ENCODE measurements at regions not wholly inside any gene's neighbourhood (a gene's known extent, or its start where the extent isn't known, plus 50 kb on each side); places are given as distances from the start of the nearest gene placed in this dataset.
"Not testable (repeated sequence)": the region's sequence is repeated elsewhere in the genome, so short reads cannot be mapped to it uniquely, and the experiment has no call there.

- not testable (repeated sequence) for DNase-seq
Measured at GRCh38 chr18:14321217-14321616, 189.0 kb upstream of the ZNF519 start.

DNA sequence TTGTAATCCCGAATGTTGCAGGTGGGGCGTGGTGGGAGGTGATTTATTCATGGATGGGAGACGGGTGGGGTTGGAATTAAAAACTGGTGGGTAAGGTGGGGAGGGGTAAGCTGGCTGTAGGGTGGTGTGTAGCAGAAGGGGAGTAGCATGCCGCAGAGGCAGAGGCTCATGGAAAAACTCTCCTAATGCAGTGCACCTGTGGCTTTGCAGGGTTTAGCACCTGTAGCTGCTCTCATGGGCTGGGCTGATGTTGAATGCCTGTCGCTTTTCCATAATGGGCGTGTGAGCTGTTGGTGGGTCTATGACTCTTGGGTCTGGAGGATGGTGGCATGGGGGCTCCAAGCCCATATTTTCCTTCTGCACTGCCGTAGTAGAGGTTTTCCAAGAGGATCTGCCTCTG, 169.0 kb upstream of the ZNF519 start:
- DNase-seq, result not testable (repeated sequence)

- DNase-seq, result not testable (repeated sequence)
Measured at GRCh38 chr18:14295081-14295480, 162.8 kb upstream of the ZNF519 start.

GRCh38 chr18:14285053-14285452, 152.8 kb upstream of the ZNF519 start:
- DNase-seq, result no peak

DNA sequence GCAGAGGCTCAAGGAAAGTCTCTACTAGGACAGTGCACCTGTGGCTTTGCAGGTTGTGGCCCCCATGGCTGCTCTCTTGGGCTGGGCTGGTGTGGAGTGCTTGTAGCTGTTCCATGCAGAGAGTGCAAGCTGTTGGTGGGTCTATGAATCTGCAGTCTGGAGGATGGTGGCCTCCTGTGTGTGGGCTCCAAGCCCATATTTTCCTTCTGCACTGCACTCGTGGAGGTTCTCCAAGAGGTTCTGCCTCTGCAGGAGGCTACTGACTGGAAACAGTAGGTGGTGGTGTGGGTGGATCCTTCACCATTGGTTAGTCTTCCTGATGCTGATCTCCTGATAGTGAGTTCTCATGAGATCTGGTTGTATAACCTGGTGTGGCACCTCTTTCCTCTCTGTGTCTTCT, 143.2 kb upstream of the ZNF519 start:
- DNase-seq, result not testable (repeated sequence)

- not testable (repeated sequence) for DNase-seq
Measured at GRCh38 chr18:14265637-14266410, 133.6 kb upstream of the ZNF519 start.

- DNase-seq, result not testable (repeated sequence)
Measured at GRCh38 chr18:14262786-14263185, 130.6 kb upstream of the ZNF519 start.

- not testable (repeated sequence) for DNase-seq
Measured at GRCh38 chr18:14250084-14250677, 117.9 kb upstream of the ZNF519 start.

GRCh38 chr18:14239224-14239623, 107.0 kb upstream of the ZNF519 start:
- DNase-seq, result not testable (repeated sequence)

DNA sequence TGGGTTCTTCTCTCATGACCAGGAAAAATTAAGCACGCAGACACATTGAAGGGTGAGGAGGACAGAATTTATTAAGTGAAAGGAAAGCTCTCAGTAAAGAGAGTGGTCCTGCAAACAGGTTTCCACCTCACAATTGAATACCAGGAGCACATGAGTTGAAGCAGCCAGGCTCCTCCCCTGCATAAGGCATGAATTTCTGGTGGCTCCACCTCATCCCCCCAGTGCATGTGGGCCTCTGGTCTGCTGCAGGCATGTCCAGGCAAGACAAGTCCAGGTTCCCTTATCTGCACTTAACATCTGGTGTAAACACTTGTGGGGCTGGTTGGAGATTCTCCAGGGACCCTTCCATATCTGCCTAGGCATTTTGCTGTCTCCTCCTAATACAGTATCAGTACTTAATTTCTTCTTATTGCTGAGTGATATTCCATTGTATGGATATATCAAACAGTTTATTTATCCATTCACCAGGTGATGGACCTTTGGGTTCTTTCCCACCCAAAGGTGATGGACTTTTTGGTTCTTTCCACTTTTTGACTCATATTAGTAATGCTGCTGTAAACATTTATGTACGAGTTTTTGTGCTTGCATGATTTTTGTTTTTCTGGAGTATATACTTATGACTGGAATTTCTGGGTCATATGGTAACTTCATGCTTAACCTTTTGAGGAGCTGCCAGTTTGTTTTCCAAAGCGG, 104.3 kb upstream of the ZNF519 start:
- DNase-seq, result not testable (repeated sequence)

- DNase-seq, result not testable (repeated sequence)
Measured at GRCh38 chr18:14225286-14225679, 93.0 kb upstream of the ZNF519 start.

DNA sequence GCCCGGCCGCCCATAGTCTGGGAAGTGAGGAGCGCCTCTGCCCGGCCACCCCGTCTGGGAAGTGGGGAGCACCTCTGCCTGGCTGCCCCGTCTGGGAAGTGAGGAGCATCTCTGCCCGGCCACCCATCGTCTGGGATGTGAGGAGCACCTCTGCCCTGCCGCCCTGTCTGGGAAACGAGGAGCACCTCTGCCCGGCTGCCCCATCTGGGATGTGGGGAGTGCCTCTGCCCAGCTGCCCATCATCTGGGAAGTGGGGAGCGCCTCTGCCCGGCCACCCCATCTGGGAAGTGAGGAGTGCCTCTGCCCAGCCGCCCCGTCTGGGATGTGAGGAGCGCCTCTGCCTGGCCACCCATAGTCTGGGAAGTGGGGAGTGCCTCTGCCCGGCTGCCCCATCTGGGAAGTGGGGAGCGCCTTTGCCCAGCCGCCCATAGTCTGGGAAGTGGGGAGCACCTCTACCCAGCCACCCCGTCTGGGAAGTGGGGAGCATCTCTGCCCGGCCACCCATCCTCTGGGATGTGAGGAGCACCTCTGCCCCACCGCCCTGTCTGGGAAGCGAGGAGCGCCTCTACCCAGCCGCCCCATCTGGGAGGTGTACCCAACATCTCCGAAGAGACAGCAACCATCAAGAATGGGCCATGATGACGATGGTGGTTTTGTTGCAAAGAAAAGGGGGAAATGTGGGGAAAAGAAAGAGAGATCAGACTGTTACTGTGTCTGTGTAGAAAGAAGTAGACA, 92.5 kb upstream of the ZNF519 start:
- DNase-seq, result not testable (repeated sequence)

DNA sequence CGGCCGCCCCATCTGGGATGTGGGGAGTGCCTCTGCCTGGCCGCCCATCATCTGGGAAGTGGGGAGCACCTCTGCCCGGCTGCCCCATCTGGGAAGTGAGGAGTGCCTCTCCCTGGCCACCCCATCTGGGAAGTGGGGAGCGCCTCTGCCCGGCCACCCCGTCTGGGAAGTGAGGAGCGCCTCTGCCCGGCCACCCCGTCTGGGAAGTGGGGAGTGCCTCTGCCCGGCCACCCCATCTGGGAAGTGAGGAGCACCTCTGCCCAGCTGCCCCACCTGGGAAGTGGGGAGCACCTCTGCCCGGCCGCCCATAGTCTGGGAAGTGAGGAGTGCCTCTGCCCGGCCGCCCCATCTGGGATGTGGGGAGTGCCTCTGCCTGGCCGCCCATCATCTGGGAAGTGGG, 91.7 kb upstream of the ZNF519 start:
- not testable (repeated sequence) for DNase-seq

DNA sequence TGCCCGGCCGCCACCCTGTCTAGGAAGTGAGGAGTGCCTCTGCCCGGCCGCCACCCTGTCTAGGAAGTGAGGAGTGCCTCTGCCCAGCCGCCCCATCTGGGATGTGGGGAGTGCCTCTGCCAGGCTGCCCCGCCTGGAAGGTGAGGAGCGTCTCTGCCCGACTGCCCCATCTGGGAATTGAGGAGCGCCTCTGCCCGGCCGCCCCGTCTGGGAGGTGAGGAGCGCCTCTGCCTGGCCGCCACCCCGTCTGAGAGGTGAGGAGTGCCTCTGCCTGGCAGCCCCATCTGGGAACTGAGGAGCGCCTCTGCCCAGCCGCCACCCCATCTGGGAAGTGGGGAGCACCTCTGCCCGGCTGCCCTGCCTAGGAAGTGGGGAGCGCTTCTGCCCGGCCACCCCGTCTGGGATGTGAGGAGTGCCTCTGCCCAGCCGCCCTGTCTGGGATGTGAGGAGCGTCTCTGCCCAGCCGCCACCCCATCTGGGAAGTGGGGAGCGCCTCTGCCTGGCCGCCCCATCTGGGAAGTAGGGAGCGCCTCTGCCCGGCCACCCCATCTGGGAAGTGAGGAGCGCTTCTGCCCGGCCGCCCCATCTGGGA, 91.1 kb upstream of the ZNF519 start:
- not testable (repeated sequence) for DNase-seq

- DNase-seq, result not testable (repeated sequence)
Measured at GRCh38 chr18:14222354-14223221, 90.4 kb upstream of the ZNF519 start.

DNA sequence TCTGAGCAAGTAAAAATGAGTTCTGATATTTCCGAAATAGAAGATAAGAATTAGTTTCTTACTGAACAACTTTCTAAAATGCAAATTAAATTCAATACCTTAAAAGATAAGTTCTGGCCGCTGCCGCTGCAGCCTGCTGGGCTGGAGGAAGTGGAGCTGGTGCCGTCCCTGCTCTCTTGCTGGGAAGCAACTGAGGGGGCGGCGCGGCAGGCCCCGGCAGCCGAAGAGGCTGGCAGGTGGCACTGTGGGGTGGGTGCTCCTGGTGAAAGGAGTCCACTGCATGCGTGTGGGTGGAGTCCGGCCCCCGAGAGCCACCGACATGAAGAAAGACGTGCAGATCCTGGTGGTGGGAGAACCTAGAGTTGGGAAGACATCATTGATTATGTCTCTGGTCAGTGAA, 89.5 kb upstream of the ZNF519 start:
- no peak for DNase-seq

DNA sequence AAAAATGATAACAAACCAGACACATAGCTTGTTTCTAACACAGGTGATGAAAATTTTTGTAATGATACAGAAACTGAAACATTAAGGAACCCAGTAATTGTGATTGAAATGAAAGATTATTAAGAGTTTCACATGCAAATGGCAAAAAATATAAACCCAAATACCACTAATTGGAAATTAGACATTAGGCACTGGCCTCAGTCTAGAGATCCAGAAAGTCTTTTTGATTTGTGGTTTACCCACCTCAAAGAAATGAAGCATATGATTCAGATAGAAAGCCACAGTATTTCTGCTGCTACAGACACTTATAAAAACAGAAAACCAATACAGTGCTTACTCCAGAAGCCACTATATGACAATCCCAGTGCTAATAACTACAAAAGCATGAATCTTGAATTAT, 83.7 kb upstream of the ZNF519 start:
- not testable (repeated sequence) for DNase-seq

DNA sequence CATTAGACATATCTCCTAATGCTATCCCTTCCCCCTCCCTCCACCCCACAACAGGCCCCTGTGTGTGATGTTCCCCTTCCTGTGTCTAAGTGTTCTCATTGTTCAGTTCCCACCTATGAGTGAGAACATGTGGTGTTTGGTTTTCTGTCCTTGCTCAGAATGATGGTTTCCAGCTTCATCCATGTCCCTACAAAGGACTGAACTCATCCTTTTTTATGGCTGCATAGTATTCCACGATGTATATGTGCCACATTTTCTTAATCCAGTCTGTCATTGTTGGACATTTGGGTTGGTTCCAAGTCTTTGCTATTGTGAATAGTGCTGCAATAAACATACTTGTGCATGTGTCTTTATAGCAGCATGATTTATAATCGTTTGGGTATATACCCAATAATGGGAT, 71.2 kb upstream of the ZNF519 start:
- not testable (repeated sequence) for DNase-seq

DNA sequence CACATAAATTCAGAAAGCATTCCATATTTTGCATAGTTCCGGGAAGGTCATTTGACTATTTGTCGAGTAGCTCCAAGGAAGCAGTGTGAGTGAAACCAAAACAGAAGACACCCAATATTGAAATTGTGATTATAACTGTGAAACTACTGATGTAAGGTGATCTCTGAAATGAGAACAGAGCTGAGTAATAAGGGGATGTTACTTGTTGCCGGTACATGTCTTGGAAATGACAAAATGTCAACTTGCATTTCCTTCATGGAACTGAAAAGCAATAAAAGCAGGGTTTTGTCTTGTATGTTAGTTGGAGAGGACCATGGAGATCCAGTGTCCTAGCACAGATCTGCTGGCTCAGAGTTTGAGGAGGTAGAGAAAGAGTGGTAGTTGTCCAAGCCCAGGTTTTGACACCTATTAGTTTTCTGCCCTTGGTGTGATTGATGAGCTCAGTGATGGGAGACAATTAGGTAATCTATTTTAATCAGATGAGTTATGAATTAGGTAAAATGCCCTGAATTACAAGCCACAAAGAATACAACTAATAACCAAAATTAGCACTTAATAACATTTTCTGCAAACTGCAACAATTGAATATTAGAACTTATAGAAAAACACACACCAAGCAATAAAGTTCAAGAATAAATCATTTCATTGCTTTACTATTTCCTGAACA, 58.7 kb upstream of the ZNF519 start:
- not testable (repeated sequence) for DNase-seq

GRCh38 chr18:14189858-14190257, 57.6 kb upstream of the ZNF519 start:
- no peak for DNase-seq

All from inflammatory macrophage (primary cell).